HCT116 (cell line): ENCODE measurements at regions not wholly inside any gene's neighbourhood (a gene's known extent, or its start where the extent isn't known, plus 50 kb on each side); places are given as distances from the start of the nearest gene placed in this dataset.

ENCODE experiments used
- CEBPB ChIP-seq: IDR thresholded peaks from 2 replicates; pipeline ENCODE4 v1.6.1; 2012; ENCODE audit warnings: low read depth
- POLR2A ChIP-seq: IDR thresholded peaks from 2 replicates; pipeline ENCODE4 v1.7.0; 2011; ENCODE audit warnings: borderline replicate concordance; ENCODE audit not compliant: insufficient read depth, insufficient read length; ENCODE audit errors: extremely low read depth
- SP1 ChIP-seq: IDR thresholded peaks from 2 replicates; pipeline ENCODE4 v1.6.1; 2012; ENCODE audit warnings: low read depth
- TF ChIP-seq, protein P1 (sequence below), 3 experiments: fragments of 200-600 bp in 1 of 3; sonication (generic) in 1 of 3; IDR thresholded peaks in 2 of 3; conservative IDR thresholded peaks in 1 of 3; 2 replicates each; pipeline ENCODE4 v1.5.1; 2012 to 2017; ENCODE audit warnings: low read depth in 2 of 3, low read length in 2 of 3, antibody characterized with exemption in 1 of 3, borderline replicate concordance in 1 of 3, control low read depth in 1 of 3, mild to moderate bottlenecking in 1 of 3, mixed read lengths in 1 of 3, mixed run types in 1 of 3, moderate library complexity in 1 of 3; ENCODE audit not compliant: insufficient read depth in 1 of 3
- TF ChIP-seq, protein P2 (sequence below): IDR thresholded peaks from 2 replicates; pipeline ENCODE4 v1.6.1; 2012

DNA sequence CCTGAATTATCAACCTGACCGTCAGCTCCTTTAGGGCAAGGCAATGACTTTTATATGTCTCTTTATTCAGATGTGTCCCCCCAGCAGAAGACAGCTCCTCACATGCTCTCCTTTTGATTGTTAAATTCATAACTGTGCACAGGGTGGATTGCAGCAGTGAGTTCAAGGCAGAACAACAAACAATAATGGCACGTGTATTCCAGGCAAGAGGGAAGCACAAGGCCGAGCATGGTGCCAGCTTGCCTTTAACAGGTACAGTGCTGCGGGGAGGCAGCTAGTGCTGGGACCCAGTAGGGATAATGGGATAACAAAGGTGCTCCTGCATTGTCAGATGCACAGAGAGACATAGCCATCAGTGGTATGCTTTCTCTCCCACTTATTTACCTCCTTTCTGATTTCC, 248.4 kb downstream of the RHOU start:
- TF ChIP-seq, protein P1, sequence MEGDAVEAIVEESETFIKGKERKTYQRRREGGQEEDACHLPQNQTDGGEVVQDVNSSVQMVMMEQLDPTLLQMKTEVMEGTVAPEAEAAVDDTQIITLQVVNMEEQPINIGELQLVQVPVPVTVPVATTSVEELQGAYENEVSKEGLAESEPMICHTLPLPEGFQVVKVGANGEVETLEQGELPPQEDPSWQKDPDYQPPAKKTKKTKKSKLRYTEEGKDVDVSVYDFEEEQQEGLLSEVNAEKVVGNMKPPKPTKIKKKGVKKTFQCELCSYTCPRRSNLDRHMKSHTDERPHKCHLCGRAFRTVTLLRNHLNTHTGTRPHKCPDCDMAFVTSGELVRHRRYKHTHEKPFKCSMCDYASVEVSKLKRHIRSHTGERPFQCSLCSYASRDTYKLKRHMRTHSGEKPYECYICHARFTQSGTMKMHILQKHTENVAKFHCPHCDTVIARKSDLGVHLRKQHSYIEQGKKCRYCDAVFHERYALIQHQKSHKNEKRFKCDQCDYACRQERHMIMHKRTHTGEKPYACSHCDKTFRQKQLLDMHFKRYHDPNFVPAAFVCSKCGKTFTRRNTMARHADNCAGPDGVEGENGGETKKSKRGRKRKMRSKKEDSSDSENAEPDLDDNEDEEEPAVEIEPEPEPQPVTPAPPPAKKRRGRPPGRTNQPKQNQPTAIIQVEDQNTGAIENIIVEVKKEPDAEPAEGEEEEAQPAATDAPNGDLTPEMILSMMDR (IDR thresholded peaks at IDR 0.05 in 2 of 3, conservative IDR thresholded peaks at IDR 0.05 in 1 of 3; ENCODE audit: borderline replicate concordance in 1 of 3, insufficient read depth in 1 of 3, low read depth in 2 of 3, low read length in 2 of 3) = no peak
- no peak for TF ChIP-seq CEBPB
- no peak for TF ChIP-seq POLR2A
- TF ChIP-seq, protein P2, sequence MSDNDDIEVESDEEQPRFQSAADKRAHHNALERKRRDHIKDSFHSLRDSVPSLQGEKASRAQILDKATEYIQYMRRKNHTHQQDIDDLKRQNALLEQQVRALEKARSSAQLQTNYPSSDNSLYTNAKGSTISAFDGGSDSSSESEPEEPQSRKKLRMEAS = no peak
- no peak for TF ChIP-seq SP1
